GM19238 (cell line): ENCODE measurements at regions not wholly inside any gene's neighbourhood (a gene's known extent, or its start where the extent isn't known, plus 50 kb on each side); places are given as distances from the start of the nearest gene placed in this dataset.
"Not testable (repeated sequence)": the region's sequence is repeated elsewhere in the genome, so short reads cannot be mapped to it uniquely, and the experiment has no call there.

Experiments
- DNase-seq: peaks from one replicate; pipeline ENCODE4 v3.0.0; 2011; ENCODE audit warnings: low spot score; ENCODE audit not compliant: insufficient read length

DNA sequence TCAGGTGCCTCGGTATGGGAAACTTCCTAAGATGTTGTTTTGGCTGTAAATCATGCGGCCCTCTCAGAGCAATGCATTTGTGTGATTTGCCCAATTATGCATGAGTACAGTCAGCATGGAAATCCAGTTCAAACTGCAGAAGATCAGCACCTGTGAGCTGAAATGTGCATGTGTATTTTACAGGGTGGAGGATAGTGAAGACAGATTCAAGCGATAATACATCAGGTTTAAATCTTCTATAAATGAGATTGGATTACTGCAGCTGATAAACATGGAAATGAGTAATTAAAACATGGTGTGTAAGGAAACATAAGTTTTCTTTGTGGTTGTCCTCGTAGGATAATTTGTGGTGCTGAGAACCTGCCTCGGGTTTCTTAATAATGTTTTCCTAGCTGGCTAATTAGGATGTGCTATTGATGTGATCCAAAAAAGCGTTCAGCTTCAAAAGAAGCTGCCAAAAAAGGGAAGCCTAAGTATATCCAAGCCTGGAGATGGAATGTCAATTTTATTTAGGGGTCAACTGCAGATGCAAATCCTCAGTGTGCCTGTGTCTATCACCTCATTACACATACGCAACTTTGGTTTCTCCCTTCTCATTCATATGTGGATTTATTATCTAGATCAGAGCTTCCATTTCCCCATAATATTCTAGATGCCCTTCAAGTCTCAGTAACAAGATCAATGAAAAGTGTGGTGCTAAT lies 117.1 kb upstream of the CCDC28A start:
- DNase-seq = no peak

DNA sequence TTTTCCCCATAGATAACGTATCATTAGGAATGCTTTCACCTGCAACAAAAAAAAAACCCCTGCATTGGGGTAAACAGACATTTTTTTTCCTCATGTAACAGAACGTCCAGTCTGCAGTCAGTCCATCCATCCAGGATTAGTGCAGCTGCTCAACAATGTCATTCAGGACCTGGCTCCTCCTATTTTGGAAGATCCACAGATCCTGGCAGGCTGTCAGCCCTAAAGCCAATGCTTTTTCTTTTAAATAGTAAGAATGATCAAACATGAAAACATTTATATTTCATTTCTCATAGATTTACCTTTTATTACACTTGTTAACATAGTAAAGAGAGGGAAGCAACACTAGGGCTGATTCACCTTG lies 116.5 kb upstream of the CCDC28A start:
- no peak for DNase-seq

- no peak for DNase-seq
Measured at GRCh38 chr6:138659998-138660397, 113.6 kb upstream of the CCDC28A start.

- no peak for DNase-seq
Measured at GRCh38 chr6:138662471-138662870, 111.1 kb upstream of the CCDC28A start.

DNA sequence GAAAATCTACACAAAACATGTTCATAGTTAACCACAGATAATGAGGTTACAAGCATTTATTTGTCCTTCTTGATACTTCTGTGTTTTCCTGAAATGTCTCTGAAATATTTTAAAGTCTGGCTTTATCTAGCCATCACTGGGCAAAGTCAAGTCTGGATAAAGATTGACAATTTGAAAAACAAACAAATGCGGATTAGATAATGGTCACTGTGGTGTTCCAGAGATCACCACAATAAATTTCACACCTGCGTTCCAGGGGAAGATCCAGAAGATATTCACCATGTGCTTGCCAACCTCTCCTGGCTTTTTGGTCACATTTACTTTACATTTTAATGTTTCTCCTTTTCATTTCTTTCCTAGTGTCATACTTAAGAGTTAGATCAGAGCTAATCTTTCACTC lies 109.7 kb upstream of the CCDC28A start:
- no peak for DNase-seq

DNA sequence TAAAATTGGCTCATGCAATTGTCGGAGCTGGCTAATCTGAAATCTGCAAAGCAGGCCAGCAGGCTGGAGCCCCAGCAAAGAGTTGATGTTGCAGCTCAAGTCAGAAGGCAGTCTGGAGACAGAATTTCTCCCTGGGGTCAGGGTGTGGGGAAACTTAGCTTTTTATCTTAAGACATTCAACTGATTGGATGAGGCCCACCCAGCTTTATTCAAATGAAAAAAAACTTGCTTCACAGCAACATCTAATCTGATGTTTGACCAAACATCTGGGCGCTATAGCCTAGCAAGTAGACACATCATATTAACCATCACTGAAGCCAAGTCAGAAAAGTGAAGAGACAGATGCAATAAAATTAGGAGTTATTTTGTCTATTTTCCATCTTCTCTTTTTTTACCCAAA lies 108.8 kb upstream of the CCDC28A start:
- DNase-seq = no peak

- no peak for DNase-seq
Measured at GRCh38 chr6:138666636-138667035, 106.9 kb upstream of the CCDC28A start.

GRCh38 chr6:138667408-138667807 lies 106.2 kb upstream of the CCDC28A start:
- DNase-seq = no peak

DNA sequence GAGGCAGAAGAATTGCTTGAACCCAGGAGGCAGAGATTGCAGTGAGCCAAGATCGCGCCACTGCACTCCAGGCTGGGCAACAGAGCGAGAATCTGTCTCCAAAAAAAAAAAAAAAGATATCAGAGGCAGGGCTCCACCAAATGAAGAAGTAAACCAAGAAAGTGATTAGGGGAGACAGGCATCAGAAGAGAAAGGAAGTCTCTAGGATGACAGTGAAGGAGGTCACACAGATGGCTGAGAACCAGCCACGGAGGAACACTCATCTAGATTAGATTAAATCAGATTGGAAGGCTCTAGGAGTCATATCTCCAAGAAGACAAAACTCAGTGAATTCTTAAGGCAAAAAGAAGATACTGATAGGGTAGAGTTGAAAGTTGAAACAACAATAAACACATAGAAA lies 102.2 kb upstream of the CCDC28A start:
- no peak for DNase-seq

GRCh38 chr6:138673346-138674014 lies 100.1 kb upstream of the CCDC28A start:
- no peak for DNase-seq

DNA sequence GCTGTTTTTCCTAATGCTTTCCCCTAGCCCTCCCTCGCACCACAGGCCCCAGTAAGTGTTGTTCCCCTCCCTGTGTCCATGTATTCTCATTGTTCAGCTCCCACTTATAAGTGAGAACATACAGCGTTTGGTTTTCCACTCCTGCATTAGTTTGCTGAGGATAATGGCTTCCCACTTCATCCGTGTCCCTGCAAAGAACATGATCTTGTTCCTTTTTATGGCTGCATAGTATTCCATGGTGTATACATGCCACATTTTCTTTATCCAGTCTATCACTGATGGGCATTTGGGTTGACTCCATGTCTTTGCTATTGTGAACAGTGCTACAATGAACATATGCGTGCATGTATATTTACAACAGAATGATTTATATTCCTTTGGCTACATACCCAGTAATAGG lies 99.1 kb upstream of the CCDC28A start:
- DNase-seq = not testable (repeated sequence)

GRCh38 chr6:138677538-138677937 lies 96.0 kb upstream of the CCDC28A start:
- DNase-seq = no peak

- no peak for DNase-seq
Measured at GRCh38 chr6:138678168-138678567, 95.4 kb upstream of the CCDC28A start.

DNA sequence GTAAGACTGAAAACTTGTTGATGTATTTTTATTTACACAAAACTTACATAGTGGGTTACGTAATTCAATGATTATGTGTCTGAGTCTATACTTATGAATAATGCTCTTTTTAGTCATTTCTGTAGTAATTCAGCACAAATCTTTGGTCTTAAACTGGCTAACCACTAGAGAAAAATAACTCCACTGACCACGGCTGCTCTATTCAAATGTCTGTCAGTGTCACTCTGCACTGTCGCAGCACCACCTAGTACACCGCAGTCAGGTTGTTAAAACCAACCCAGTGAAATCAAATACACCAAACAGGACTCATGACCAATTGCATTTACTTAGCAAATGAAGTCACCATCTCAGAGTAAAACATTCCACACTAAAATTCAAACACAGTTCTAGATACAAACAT lies 93.5 kb upstream of the CCDC28A start:
- DNase-seq = no peak

DNA sequence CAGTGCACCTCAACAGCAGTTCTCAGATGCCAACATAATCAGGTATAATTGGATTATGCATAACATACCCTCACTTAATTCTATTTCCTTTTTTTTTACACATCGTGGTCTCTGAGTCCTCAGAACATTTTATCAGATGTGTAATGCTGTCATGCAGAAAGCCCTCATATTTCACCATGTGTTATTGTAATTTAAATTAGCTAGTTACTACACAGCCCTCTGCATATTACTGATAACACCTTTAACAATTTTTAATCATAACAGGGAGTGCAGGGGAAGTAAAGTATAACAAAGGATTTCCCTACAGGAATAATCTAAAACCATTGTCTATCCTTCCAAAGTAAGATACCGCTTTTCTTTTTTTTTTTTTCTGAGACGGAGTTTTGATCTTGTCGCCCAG lies 91.9 kb upstream of the CCDC28A start:
- DNase-seq = no peak

DNA sequence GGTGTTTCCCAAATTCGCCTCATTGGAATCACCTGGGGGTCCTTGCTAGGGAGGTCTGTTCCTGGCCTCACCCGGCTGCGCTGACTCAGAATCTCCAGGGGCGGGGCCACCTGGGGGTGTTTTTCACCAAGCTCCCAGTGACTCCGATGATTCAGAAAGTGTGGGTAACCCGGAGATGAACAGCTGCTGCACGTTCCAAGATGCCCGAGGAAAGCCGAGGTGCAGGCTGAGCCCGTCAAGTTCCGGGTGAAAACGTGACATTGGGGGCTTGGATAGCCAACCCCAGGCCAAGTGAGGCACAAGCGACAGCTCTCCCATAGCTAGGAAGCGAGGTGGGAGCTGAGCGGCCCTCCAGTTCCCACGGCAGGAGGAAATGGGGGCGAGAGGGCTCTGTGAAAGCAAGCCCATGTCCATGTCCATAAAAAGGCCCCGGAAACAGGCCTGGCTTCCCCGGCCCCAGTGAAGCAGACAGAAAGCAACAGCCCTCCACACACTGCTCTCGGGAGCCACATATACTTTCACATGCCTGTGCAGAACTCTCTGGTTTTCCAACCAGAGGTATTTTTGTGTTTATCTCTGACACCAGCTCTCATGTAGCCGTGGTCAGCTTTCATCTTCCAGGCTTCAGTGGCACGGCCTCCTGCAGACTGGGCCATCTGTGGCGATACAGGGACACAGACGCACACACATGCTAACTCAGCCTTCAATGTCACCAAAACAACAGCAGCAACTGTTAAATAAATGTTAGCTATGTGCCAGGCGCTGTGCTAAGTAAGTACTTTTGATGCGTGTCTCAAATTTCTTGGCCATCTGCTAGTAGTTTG lies 90.7 kb upstream of the CCDC28A start:
- no peak for DNase-seq

GRCh38 chr6:138685257-138685656 lies 88.3 kb upstream of the CCDC28A start:
- no peak for DNase-seq

GRCh38 chr6:138685781-138686180 lies 87.8 kb upstream of the CCDC28A start:
- no peak for DNase-seq

DNA sequence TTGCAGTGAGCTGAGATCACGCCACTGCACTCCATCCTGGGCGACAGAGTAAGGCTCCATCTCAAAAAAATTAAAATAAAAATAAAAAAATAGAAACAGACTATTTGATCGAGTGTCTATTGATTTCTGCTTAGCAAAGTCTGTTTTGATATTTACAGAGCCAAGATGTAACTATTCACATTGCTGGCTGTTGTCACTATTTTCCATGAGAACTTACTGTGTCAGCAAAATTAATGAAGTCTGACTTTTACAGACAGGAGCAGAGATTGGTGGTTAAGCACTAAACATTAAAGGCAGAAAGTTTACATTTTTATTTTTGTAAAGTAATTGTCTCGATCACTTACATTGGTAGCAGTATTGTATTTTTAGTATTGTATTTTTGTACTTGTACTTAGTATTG lies 85.0 kb upstream of the CCDC28A start:
- DNase-seq = no peak

- DNase-seq = no peak
Measured at GRCh38 chr6:138689849-138690248, 83.7 kb upstream of the CCDC28A start.

DNA sequence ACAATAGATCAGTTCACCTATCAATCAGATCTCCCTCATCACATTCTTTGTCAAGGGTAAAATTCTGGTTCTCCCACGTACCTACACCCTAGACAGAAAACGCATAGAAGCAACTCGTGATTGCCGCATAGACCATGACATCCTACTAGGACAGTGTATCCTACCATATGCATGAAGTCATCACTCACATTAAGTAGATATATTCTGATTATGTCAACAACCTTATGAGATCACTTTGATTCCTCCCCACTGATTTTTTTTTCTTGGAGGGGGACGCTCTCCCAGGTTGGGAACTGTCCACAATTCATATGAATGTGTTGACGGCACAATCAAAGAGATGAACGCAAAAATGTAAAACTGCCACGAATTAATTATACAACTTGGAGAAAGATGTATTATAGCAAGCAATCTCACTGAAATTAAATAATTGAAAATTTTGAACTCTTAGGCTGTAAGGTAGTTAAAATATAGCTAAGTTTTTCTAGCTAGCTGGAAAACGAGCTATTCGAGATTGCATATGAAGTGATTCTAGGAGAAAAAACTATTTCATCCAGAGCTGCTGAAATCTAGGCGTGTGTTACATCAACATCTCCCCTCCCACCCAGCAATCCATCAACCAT lies 82.5 kb upstream of the CCDC28A start:
- DNase-seq = no peak

- DNase-seq = no peak
Measured at GRCh38 chr6:138691595-138692057, 81.9 kb upstream of the CCDC28A start.
